ENCODE measurements at regions not wholly inside any gene's neighbourhood (a gene's known extent, or its start where the extent isn't known, plus 50 kb on each side); places are given as distances from the start of the nearest gene placed in this dataset.

- TF ChIP-seq SRF (IDR thresholded peaks at IDR 0.05; ENCODE audit: low read depth in 2 of 2, low read length in 2 of 2) (no peak), PAX8 (IDR thresholded peaks at IDR 0.05) (no peak), TCF7 (IDR thresholded peaks at IDR 0.05; ENCODE audit: borderline replicate concordance) (no peak), ASH2L (IDR thresholded peaks at IDR 0.05; ENCODE audit: borderline replicate concordance, low read depth) (no peak), ZZZ3 (IDR thresholded peaks at IDR 0.05; ENCODE audit: control insufficient read depth, insufficient read length, low read depth) (no peak), SPI1 (IDR thresholded peaks at IDR 0.05; ENCODE audit: borderline replicate concordance, insufficient read depth, low read depth, low read length) (no peak), ZNF207 (IDR thresholded peaks at IDR 0.05; ENCODE audit: borderline replicate concordance) (no peak), JUNB (IDR thresholded peaks at IDR 0.05) (no peak), RBBP5 (conservative IDR thresholded peaks at IDR 0.05) (no peak)
These were observed 442.1 kb upstream of the DCC start (continued) for GRCh38 chr18:51897884-51898283.

- H3K4me1 ChIP-seq (ENCODE audit: control insufficient read depth, insufficient read depth, low read length): no peaks in the 10 kb centered on the region
- H3K27me3 ChIP-seq (replicated peaks in 1 of 2; ENCODE audit: control insufficient read depth in 2 of 2, insufficient read depth in 2 of 2, low read length in 1 of 2): no peaks in the 10 kb centered on the region
- ChIA-PET RAD21 (ENCODE audit: unreplicated experiment) (interaction anchor here (0.6 kb wide), 1 partner anchor 136 kb away, joined by 3 read pairs; no protein-coding TSS in a partner anchor), POLR2A (no interaction called here), SMC1A (ENCODE audit: uncharacterized antibody, unreplicated experiment) (interaction anchor here (0.6 to 2.8 kb wide), 3 partner anchors 8 to 239 kb away, joined by 3 to 8 read pairs (median 7); no protein-coding TSS in a partner anchor), CTCF (interaction anchor here (2.4 kb wide), 1 partner anchor 10 kb away, joined by 11 read pairs; no protein-coding TSS in a partner anchor)
- TF ChIP-seq KAT2A (conservative IDR thresholded peaks at IDR 0.05; ENCODE audit: control insufficient read depth, low read depth, low read length) (no peak), NFXL1 (IDR thresholded peaks at IDR 0.05; ENCODE audit: borderline replicate concordance) (no peak), ZZZ3 (IDR thresholded peaks at IDR 0.05; ENCODE audit: control insufficient read depth, insufficient read length, low read depth) (no peak), SMARCA5 (IDR thresholded peaks at IDR 0.05) (no peak), HDGF (IDR thresholded peaks at IDR 0.05) (no peak), RAD51 (IDR thresholded peaks at IDR 0.05) (no peak), ZNF622 (IDR thresholded peaks at IDR 0.05) (no peak)
- DNase-seq (ENCODE audit: low read depth, low spot score) (no peak), ATAC-seq (no peak), FAIRE-seq (no peak)
- intact Hi-C loops (cut with micrococcal nuclease; ENCODE audit: unreplicated experiment) (no loop called here), in situ Hi-C loops (cut with MboI) (no loop called here)
- no peaks in the 10 kb centered on the region for H3K9me3 ChIP-seq (replicated peaks; ENCODE audit: control insufficient read depth, insufficient read depth, low read length)
- no peak overlapping the region for H2AFZ ChIP-seq (ENCODE audit: control insufficient read depth, low read depth, low read length)
- no peak overlapping the region for H3K9ac ChIP-seq (ENCODE audit: control insufficient read depth, insufficient read depth, low read length)
- 45% methylated on average over 7 of the region's 7 CpGs for WGBS (ENCODE audit: insufficient coverage, insufficient replicate concordance, low lambda C conversion rate, missing lambda C conversion rate)
- no peak overlapping the region for H3K27ac ChIP-seq (ENCODE audit: control insufficient read depth, insufficient read depth)
- H3K36me3 ChIP-seq (ENCODE audit: control insufficient read depth in 2 of 2, insufficient read depth in 2 of 2, low read length in 1 of 2): no peaks in the 10 kb centered on the region
- no TSS peak for BruUV-seq (replicated peaks)
- no peaks in the 10 kb centered on the region for H3K79me2 ChIP-seq (ENCODE audit: control insufficient read depth, insufficient read depth, low read length)
- H3K4me3 ChIP-seq: no peak overlapping the region
- H3K4me2 ChIP-seq (ENCODE audit: control insufficient read depth, insufficient read depth): no peak overlapping the region
- H4K20me1 ChIP-seq (ENCODE audit: control insufficient read depth, insufficient read depth): no peaks in the 10 kb centered on the region
These were observed 432.1 kb upstream of the DCC start for GRCh38 chr18:51907687-51908597.

Measured in GM12878 (cell line).